IPS-20b (cell line): ENCODE measurements at regions not wholly inside any gene's neighbourhood (a gene's known extent, or its start where the extent isn't known, plus 50 kb on each side); places are given as distances from the start of the nearest gene placed in this dataset.

ENCODE experiments used
- H3K27ac ChIP-seq: one replicate; pipeline ENCODE4 v1.5.1; 2013; ENCODE audit warnings: low read length
- H3K27me3 ChIP-seq: 2 replicates; pipeline ENCODE4 v1.6.1; 2013; ENCODE audit warnings: mild to moderate bottlenecking, low read length, inconsistent platforms; ENCODE audit not compliant: insufficient read depth
- H3K36me3 ChIP-seq: 2 replicates; pipeline ENCODE4 v1.6.1; 2013; ENCODE audit warnings: low read depth, mild to moderate bottlenecking, inconsistent platforms, low read length, moderate library complexity; ENCODE audit not compliant: insufficient read depth
- H3K4me1 ChIP-seq: 2 replicates; pipeline ENCODE4 v1.6.1; 2013; ENCODE audit warnings: mild to moderate bottlenecking, control low read depth, inconsistent platforms, low read length, moderate library complexity; ENCODE audit not compliant: insufficient read depth
- H3K4me3 ChIP-seq: 2 replicates; pipeline ENCODE4 v1.5.1; 2013; ENCODE audit warnings: mild to moderate bottlenecking, low read length, inconsistent platforms
- H3K9ac ChIP-seq: 2 replicates; pipeline ENCODE4 v1.6.1; 2013; ENCODE audit warnings: low read depth, mild to moderate bottlenecking, inconsistent platforms, low read length, moderate library complexity
- H3K9me3 ChIP-seq: 2 replicates; pipeline ENCODE4 v1.6.1; 2013; ENCODE audit warnings: mild to moderate bottlenecking, low read depth, low read length, inconsistent platforms; ENCODE audit not compliant: insufficient read depth

GRCh38 chr10:90575125-90575524 lies 282.7 kb downstream of the HTR7 start:
- Histone ChIP-seq H3K4me3 (no peak overlapping the region), H3K36me3 (no peaks in the 10 kb centered on the region), H3K9ac (no peak overlapping the region), H3K27me3 (no peaks in the 10 kb centered on the region), H3K27ac (no peak overlapping the region), H3K9me3 (no peaks in the 10 kb centered on the region), H3K4me1 (no peaks in the 10 kb centered on the region)

GRCh38 chr10:90577569-90577968 lies 280.3 kb downstream of the HTR7 start:
- H3K27me3 ChIP-seq, result no peaks in the 10 kb centered on the region
- H3K4me1 ChIP-seq, result no peaks in the 10 kb centered on the region
- no peak overlapping the region for H3K27ac ChIP-seq
- no peaks in the 10 kb centered on the region for H3K36me3 ChIP-seq
- no peak overlapping the region for H3K4me3 ChIP-seq
- H3K9me3 ChIP-seq, result no peaks in the 10 kb centered on the region
- no peak overlapping the region for H3K9ac ChIP-seq

GRCh38 chr10:90579602-90580242 lies 278.1 kb downstream of the HTR7 start:
- Histone ChIP-seq H3K27ac (no peak overlapping the region), H3K36me3 (no peaks in the 10 kb centered on the region), H3K9me3 (no peaks in the 10 kb centered on the region), H3K4me1 (no peaks in the 10 kb centered on the region), H3K27me3 (no peaks in the 10 kb centered on the region), H3K9ac (no peak overlapping the region), H3K4me3 (no peak overlapping the region)

GRCh38 chr10:90583416-90583815 lies 274.4 kb downstream of the HTR7 start:
- H3K4me1 ChIP-seq, result no peaks in the 10 kb centered on the region
- H3K36me3 ChIP-seq, result no peaks in the 10 kb centered on the region
- H3K9me3 ChIP-seq, result no peaks in the 10 kb centered on the region
- no peaks in the 10 kb centered on the region for H3K27me3 ChIP-seq
- no peak overlapping the region for H3K9ac ChIP-seq
- no peak overlapping the region for H3K4me3 ChIP-seq
- no peak overlapping the region for H3K27ac ChIP-seq

- Histone ChIP-seq H3K36me3 (no peaks in the 10 kb centered on the region), H3K4me1 (no peaks in the 10 kb centered on the region), H3K4me3 (no peak overlapping the region), H3K9me3 (no peaks in the 10 kb centered on the region), H3K27me3 (no peaks in the 10 kb centered on the region), H3K27ac (no peak overlapping the region), H3K9ac (no peak overlapping the region)
These were observed 270.8 kb downstream of the HTR7 start for GRCh38 chr10:90587081-90587491.

- no peak overlapping the region for H3K27ac ChIP-seq
- no peaks in the 10 kb centered on the region for H3K27me3 ChIP-seq
- H3K4me1 ChIP-seq, result no peaks in the 10 kb centered on the region
- H3K9me3 ChIP-seq, result no peaks in the 10 kb centered on the region
- H3K36me3 ChIP-seq, result no peaks in the 10 kb centered on the region
- H3K9ac ChIP-seq, result no peak overlapping the region
- no peak overlapping the region for H3K4me3 ChIP-seq
These were observed 270.3 kb downstream of the HTR7 start for GRCh38 chr10:90587561-90587960.

GRCh38 chr10:90588222-90588621 lies 269.6 kb downstream of the HTR7 start:
- no peaks in the 10 kb centered on the region for H3K4me1 ChIP-seq
- H3K9ac ChIP-seq, result no peak overlapping the region
- H3K4me3 ChIP-seq, result no peak overlapping the region
- no peak overlapping the region for H3K27ac ChIP-seq
- H3K36me3 ChIP-seq, result no peaks in the 10 kb centered on the region
- H3K9me3 ChIP-seq, result no peaks in the 10 kb centered on the region
- no peaks in the 10 kb centered on the region for H3K27me3 ChIP-seq

GRCh38 chr10:90589825-90590224 lies 268.0 kb downstream of the HTR7 start:
- Histone ChIP-seq H3K4me1 (no peaks in the 10 kb centered on the region), H3K27me3 (no peaks in the 10 kb centered on the region), H3K9ac (no peak overlapping the region), H3K9me3 (no peaks in the 10 kb centered on the region), H3K27ac (no peak overlapping the region), H3K36me3 (no peaks in the 10 kb centered on the region), H3K4me3 (no peak overlapping the region)

- H3K9me3 ChIP-seq, result no peaks in the 10 kb centered on the region
- no peaks in the 10 kb centered on the region for H3K4me1 ChIP-seq
- no peak overlapping the region for H3K27ac ChIP-seq
- H3K27me3 ChIP-seq, result no peaks in the 10 kb centered on the region
- H3K9ac ChIP-seq, result no peak overlapping the region
- H3K36me3 ChIP-seq, result no peaks in the 10 kb centered on the region
- H3K4me3 ChIP-seq, result no peak overlapping the region
These were observed 266.2 kb downstream of the HTR7 start for GRCh38 chr10:90591629-90592028.

- no peak overlapping the region for H3K4me3 ChIP-seq
These were observed 265.1 kb downstream of the HTR7 start for GRCh38 chr10:90592638-90593302.

GRCh38 chr10:90598513-90598912 lies 259.3 kb downstream of the HTR7 start:
- Histone ChIP-seq H3K9me3 (peaks cover 5% of the 10 kb centered on the region; the same call in 1 of the 2 replicates), H3K4me3 (no peak overlapping the region), H3K27me3 (no peaks in the 10 kb centered on the region), H3K4me1 (no peaks in the 10 kb centered on the region), H3K36me3 (no peaks in the 10 kb centered on the region), H3K9ac (no peak overlapping the region), H3K27ac (no peak overlapping the region)

More at GRCh38 chr10:90592638-90593302, 265.1 kb downstream of the HTR7 start:
- no peak overlapping the region for H3K27ac ChIP-seq
- no peaks in the 10 kb centered on the region for H3K27me3 ChIP-seq
- no peaks in the 10 kb centered on the region for H3K36me3 ChIP-seq
- no peak overlapping the region for H3K9ac ChIP-seq
- no peaks in the 10 kb centered on the region for H3K4me1 ChIP-seq
- H3K9me3 ChIP-seq, result no peaks in the 10 kb centered on the region

GRCh38 chr10:90602862-90603610 lies 254.8 kb downstream of the HTR7 start:
- Histone ChIP-seq H3K9ac (no peak overlapping the region), H3K9me3 (peaks cover 5% of the 10 kb centered on the region; the same call in 1 of the 2 replicates), H3K36me3 (no peaks in the 10 kb centered on the region), H3K4me3 (no peak overlapping the region), H3K27me3 (no peaks in the 10 kb centered on the region), H3K4me1 (no peaks in the 10 kb centered on the region), H3K27ac (no peak overlapping the region)
